GM21717 (cell line): ENCODE measurements at regions not wholly inside any gene's neighbourhood (a gene's known extent, or its start where the extent isn't known, plus 50 kb on each side); places are given as distances from the start of the nearest gene placed in this dataset.

Experiments used
- ATAC-seq: cut with Tn5 transposase; IDR thresholded peaks from one replicate; pipeline ENCODE4 v1.9.1; 2021; ENCODE audit warnings: mild to moderate bottlenecking, moderate library complexity; ENCODE audit not compliant: unreplicated experiment

DNA sequence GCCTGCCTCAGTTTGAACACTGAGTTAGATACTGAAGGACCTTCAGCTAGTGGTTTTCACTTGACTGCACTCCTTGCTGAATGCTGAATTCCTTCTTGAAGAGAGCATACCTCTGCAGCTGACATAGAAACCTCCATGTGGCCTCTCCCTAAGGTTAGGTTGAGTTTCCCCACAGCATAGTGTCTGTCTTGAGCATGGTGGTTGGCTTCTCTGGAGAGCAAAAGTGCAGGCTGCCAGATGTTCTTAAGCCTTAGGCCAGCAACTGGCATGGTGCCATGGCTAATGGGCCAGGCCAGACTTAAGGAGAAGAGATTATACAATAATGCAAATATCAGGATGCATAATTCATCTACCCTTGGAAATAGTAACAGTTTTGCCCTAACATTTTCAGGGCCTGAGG lies 545.6 kb upstream of the ZNF385D start:
- ATAC-seq, result no peak

DNA sequence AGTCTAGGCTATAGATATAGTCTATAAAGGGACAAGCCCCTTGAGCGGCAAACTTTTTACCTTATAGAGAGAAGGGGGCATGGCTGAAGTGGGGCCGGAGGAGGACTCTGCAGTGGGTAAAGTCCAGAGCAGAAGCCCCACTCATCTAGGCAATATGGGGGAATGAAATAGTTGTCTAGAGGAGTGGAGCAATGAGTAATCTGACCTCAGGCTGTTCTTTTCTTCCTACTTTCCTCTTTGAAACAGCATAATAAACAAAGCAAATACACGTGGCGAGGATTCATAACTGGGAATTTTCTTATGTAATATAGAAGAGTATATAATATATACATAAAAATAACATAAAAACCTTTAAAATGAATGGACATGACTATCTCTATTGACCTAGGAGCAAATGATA lies 546.4 kb upstream of the ZNF385D start:
- ATAC-seq, result no peak

DNA sequence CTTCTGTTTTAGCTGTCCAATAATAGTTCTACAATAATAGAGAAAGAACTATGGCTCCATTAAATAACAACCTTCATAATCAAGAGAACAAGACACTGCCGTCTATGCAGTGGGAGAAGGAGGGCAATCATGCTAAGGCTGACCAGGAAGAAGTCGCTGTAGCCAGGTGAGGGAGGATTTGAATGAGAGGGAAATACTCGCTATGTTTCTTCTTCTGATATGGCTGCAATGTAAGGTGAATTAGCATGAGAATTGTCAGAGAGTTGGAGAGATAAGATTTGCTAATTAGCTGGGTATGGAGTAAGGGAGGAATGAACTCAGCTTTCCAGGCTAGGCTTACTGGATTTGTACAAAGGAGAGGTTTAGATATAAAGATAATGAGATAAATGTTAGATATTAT lies 555.4 kb upstream of the ZNF385D start:
- no peak for ATAC-seq

DNA sequence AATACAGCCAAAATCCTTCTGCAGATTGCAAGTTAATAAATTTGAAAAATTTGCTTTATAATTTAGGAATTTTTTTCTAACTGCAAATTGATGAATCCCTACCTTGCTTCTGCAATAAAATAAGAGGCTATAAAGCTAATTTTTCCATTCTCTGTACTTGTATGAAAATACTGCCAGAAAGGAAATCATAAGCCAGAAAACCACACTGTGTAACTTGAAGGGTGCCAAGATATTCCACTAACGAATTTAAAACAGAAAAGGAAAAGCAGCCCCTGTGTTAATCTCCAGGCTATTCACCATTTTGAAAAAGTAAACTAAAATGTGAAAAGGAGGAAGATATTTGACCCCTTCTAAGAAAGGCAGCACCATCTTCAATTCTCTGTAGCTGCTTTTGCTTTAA lies 557.9 kb upstream of the ZNF385D start:
- no peak for ATAC-seq

DNA sequence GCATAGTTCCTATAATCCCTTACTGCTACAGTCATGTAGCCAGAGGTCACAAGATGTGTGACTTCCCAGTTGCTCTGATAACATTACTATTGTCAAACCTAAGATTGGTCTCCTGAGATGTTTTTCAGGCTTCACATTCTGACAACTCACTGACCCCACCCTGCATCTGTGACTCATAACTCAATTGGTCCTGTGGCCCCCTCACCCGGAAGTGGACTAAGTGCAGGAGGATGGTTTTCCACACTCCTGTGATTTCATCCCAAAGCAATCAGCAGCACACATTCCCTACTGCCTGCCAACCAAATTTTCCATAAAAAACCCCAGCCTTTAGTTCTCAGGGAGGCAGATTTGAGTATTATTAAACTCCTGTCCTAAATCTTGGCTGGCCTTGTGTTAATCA lies 564.9 kb upstream of the ZNF385D start:
- ATAC-seq, result no peak

DNA sequence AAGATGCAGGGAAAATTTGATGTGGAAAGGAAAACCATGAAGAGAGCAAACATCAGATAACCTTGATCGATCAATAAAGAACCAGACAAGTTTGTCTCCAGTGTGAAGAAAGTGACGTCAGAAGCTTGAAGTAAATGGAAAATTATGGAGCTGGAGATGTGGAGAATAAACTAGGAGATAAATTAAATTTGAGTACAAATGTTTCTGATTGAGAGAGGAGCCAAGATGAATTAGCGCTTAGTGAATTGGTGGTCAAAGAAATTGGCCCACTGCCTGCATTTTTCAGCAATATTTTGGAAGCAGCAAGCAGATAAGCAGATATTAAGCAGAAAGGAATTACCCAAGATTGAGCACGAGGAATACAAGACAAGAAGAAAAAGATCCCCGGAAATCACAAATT lies 567.3 kb upstream of the ZNF385D start:
- no peak for ATAC-seq

DNA sequence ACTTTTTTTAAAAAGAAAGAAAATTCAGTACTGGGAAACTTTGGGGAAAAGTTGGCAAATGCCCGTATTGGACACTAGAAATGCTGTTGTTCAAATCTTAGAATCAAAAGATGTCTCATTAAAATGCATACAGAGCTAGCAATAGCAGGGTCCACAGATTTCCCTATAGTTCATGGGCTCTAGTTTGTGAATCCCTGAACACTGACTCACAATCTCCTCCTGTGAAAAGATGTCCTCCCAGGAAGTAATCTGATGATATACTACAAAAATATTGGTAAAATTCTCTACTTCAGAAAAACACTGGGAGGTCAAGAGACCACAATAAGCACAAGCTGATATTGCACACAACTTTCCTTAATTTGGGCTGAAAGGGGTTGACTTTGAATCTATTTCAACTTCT lies 568.4 kb upstream of the ZNF385D start:
- no peak for ATAC-seq

DNA sequence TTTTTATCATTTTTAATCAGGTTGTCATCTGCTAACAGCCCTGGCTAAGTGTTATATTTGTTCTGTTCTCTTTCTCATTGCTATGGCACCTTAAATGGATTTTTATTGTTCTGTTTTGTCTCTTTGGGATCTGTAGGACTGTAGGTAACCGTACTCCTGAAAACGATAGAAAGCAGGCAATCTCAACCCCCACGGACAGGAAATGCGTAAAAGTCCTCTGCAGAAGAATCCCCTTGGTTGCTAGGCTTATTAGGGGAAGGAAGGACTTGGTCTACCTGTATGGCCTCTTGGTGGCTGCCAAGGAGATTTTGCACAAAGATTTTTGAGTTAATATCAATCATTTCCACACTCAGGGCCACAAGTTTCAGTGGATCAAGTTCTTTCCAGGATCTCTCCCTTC lies 571.9 kb upstream of the ZNF385D start:
- no peak for ATAC-seq

DNA sequence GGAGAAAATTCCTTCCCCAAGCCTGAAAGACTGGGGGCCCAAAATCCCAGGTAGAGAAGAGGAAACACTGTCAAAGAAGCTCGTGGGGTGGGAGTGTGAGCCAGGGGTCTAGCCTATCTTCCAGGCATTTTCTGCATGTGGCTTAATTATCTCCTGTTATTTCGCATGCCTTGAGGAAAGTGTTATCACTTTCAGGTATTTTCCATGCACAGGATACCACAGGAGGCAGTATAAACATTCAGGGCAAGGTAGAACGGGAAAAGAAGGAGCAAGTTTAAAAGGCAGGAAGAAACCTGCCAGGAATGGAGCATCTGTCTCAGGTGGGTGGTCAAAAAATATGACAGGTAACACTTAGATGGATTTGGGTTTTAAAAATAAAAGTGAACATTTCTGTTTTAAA lies 575.3 kb upstream of the ZNF385D start:
- ATAC-seq, result no peak

DNA sequence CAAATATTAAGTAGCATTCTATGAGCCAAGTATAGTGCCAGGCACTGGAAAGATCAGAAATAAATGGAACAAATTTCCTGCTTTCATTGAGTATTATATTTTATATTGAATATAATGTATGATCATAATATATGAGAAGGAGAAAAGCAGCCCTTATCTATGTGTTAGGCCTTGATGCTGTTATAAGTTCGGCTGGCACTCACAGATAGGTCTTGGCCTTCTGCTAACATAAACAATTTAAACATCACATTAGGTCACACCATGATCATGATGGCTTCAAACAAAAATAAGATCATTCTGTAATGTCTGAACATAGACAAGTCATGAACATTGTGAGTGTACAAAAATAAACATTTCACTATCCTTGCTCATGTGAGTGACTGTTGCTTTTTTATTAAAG lies 584.0 kb upstream of the ZNF385D start:
- no peak for ATAC-seq

DNA sequence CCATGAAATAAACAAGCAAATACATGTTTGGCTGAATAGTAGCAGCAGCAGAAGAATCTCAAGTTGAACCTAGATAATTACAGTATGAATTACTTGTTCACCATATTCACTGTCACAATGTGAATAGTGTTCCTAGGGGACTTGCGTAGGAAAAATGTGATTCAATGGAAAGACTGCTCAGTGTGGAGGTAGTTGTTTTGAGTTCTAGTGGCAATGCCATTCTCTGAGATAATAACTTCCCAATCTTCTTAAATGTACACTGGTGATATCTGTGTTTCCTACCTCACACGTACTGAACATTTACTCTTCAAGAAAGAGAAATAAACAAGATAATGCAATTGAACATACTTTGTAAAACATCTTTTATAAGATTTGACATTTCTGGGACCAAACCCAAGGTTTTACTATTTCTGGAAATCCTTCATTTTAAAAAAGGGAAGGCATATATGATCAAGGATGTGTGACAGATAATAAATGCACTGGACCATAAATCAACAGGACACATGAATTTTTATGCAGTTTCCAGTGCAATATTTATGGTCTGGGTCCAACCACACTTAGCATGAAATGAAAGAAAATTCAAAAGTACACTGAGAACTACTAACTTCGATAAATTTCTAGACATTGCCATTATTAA lies 598.3 kb upstream of the ZNF385D start:
- ATAC-seq, result no peak

DNA sequence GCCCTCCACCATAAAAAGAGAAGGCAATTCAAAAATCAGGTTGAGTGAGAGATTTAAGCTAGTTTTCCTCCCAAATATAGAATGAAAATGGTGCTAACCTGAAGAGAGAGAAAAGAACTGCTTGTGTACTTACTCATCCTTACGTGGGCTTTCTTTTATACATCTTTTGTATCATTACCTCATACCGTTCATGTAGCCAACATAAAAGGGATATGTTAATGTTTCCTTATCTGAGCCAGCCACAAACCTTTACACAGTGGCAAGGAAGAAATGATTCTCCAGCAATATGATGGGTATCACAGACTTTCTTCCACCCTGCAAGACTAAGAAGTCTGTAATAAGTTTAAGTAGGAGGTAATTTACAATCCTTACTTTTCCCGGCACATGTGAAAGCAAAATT lies 600.8 kb upstream of the ZNF385D start:
- ATAC-seq, result no peak

DNA sequence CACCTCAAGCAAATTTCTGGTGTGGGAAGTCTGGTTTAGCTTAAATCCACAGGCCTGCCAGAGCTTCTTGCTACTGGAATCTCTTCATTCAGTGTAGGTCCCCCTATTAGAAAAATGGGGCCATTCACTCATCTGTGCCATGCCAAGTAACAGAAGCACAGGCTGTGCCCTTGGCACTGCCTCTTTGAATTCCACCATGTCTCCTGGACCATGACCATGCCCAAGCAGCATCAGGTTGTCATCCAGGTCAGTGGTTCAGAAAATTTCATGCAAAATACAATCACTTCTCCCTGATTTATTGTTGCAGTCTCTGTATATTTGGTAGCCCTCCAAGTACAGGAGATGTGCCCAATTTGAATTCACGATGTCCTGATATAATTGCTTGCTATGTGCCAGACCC lies 602.1 kb upstream of the ZNF385D start:
- no peak for ATAC-seq

DNA sequence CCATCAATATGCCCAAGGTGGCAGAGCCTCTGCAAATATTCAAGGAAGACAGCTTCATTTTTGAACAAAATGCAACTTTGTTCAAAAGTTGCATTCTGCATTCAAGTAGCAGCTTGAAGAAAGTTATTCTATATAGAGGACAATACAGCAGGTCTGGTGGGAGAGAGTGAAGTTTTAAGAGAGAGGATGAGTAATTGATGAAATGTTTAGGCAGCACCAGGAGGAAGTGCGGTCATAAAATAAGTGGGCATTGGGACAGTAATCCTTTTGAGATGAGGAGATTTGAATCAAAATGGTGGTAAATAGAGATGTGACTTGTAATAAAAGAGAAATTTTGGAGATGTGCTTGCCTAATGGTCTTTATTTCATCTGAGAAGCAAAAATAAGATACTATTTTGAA lies 607.3 kb upstream of the ZNF385D start:
- no peak for ATAC-seq

DNA sequence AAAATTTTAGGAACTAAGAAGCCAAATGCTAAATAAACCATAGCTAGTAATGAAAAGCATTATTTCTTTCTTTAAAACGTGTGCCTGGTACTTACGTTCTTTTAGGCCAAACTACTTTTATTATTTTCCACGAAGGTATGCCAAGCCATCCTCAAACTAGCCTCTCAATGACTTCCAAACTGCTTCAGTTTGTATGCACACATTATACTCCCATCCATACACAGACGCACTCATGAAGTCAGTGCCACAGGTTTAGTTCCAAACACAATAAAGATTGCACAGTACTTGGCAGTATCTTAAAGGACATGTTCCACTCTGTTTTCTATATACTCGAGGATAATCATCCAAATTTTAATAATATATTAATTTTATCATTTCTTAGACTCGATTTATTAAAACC lies 609.2 kb upstream of the ZNF385D start:
- no peak for ATAC-seq

DNA sequence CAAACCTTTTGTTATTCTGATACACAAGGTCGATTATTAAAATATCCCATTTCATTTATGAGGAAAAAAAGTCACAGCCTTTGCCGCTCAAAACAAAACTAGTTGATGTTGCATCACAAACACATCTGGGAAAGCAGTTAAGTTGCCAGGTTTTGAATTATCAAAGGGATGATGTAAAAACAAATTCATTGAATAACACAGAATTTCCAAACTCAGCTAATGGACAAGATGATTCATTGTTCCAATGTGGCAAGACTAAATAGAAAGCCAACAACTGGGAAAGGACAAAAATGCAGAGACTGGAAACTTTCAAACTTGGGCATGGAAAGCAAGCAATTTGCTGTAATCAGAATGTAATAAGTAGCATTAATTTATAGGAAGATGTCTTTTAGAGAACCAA lies 610.0 kb upstream of the ZNF385D start:
- no peak for ATAC-seq

DNA sequence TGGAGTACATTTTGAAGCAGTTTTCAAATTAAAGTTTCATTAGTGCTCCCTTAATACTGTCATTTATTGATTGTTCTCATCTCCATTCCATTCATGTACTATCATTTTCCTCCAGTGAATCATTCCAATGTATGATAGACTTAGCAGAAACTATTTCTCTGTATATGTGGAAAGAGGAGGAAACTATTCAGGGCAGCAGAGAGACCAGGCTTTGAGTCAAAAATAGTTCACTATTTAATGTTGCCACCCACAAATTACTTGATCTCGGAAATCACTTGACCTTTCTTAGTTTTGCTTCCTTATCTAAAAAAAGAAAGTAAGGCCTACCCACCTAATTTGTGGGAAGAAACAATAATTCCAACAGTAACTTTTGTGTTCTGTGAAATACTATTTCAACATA lies 610.5 kb upstream of the ZNF385D start:
- no peak for ATAC-seq

DNA sequence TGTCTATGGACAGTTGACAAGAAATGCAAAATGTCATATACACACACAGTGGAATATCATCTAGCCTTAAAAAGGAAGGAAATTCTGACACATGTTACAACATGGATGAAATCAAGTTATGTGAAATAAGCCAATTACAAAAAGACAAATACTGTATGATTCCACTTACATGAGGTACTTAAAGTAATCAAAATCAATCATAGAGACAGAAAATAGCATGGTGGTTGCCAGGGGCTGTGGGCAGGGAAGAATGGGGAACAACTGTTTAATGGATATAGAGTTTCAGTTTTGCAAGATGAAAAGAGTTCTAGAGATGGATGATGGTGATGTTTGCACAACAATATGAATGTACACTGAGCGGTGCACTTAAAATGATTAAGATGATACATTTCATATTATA lies 613.8 kb upstream of the ZNF385D start:
- no peak for ATAC-seq

DNA sequence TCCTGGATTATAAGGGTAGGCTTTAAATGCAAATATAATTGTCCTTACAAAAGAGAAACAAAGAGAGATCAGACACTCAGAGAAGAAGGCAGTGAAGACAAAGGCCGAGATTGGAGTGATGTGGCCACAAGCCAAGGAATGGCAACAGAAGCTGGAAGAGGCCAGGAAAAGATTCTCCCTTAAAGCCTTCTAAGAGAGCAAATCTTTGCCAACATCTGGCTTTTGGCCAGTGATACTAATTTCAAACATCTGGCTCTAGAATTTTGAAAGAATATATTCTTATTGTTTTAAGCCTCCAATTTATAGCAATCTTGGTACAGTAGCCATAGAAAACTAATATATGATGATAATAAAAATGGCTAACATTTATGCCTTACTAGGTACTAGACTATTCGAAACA lies 615.8 kb upstream of the ZNF385D start:
- ATAC-seq, result no peak

DNA sequence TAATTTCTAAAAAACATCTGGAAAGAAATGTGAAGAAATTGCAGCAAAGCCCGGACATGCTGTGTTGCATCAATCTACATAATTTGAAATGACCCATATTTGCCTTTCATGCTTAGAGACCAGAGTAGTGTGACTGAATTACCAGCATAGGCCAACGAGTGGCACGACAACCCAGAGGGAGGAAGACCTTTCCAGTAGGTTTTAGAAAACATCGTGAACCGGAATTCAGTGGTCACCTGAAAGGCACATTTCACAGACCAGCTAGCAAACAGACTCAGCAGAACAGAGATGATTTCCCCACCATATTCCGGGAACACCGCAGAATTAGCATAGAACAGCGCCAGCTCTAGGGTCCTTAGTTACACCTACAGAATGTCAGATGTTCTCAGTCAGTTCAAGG lies 620.0 kb upstream of the ZNF385D start:
- ATAC-seq, result no peak

DNA sequence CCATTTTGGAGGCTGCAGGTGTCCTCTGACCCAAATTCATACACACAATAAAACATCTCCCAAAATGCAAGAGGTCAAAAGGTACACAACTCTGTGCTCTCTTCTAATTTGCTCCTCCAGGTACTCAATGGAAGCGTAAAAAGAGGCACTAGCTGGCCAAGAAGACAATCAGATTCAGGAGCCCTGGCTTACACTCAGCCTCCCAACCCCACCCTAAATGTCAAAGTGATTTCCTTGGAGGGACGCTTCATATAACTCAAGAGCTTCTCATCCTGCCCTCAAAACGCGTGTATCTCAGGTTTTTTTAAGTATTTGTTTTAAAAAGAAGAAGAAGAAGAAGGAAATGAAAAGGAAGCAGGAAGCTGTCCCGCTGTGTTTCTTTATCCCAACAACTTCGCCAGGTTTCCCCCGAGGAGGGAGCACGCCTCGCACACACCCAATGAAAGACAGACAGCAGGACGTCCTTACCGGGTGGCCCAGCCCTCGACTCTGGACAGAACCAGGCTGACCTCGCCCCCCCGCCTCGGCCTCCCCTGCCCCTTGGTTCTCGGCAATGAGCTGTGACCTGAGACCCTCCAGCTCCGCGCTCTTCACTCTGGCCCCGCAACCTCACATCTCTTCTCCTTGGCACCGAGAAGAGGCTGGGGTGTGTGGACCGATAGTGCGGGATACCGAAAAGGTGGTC lies 620.7 kb upstream of the ZNF385D start:
- ATAC-seq, result no peak

DNA sequence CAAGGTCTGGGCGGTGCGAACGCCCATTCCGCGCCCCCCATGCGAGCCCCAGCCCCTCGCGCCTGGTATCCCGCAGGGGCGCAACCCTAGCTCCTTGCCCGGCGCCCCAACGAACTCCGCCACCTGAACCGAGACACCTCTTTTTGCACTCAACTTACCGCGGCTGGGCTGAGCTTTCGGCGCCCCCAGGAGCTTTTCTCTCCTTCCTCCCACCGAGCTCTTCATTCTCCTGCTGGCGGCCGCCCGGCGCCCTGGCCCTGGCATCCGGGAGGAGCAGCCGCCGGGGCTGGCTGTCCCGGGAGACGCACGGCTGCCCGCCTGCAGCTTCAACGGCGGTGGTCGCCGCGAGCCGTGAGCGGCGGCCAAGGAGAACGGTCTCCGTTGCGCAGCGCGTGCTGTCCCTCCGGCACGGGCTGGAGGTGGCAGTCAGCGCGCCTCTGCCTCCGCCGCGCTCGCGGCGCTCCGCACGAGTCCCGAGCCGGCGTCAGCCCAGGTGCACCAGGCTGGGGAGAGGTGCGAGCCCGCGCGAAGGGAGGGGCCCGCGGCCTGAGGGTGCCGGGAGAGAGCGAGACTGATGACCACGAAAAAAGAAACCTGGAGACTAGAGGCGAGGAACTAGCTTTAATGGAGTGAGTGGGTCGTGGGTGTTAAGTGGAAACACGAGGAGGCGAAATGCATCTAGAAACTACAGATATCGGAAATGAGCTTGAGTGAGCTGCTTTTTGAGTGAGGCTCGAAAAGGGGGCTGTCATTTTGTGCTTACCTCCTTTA lies 621.5 kb upstream of the ZNF385D start:
- no peak for ATAC-seq
